ENCODE measurements at regions not wholly inside any gene's neighbourhood (a gene's known extent, or its start where the extent isn't known, plus 50 kb on each side); places are given as distances from the start of the nearest gene placed in this dataset.

GRCh38 chr2:18464913-18465312, 95.5 kb downstream of the RDH14 start:
- no peak for DNase-seq

GRCh38 chr2:18456026-18456425, 104.4 kb downstream of the RDH14 start:
- DNase-seq, result no peak

GRCh38 chr2:18455236-18455862, 105.1 kb downstream of the RDH14 start:
- DNase-seq, result no peak

GRCh38 chr2:18454692-18455235, 105.7 kb downstream of the RDH14 start:
- DNase-seq, result no peak

DNA sequence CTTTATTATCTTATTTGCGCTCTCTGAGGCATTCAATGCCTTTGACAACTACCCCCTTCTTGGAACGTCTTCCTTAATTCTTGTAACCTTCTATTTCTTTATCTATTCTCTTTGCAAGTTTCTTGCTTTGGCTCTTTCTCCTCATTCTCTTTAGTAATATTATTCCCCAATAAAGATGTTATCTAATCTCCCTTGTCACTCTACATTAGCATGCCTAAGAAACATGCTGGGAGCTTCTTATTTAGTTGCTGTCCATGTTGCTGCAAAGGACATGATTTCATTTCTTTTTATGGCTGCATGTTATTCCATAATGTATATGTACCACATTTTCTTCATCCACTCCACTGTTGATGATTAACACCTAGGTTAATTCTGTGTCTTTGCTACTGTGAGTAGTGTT, 113.7 kb downstream of the RDH14 start:
- DNase-seq, result no peak

DNA sequence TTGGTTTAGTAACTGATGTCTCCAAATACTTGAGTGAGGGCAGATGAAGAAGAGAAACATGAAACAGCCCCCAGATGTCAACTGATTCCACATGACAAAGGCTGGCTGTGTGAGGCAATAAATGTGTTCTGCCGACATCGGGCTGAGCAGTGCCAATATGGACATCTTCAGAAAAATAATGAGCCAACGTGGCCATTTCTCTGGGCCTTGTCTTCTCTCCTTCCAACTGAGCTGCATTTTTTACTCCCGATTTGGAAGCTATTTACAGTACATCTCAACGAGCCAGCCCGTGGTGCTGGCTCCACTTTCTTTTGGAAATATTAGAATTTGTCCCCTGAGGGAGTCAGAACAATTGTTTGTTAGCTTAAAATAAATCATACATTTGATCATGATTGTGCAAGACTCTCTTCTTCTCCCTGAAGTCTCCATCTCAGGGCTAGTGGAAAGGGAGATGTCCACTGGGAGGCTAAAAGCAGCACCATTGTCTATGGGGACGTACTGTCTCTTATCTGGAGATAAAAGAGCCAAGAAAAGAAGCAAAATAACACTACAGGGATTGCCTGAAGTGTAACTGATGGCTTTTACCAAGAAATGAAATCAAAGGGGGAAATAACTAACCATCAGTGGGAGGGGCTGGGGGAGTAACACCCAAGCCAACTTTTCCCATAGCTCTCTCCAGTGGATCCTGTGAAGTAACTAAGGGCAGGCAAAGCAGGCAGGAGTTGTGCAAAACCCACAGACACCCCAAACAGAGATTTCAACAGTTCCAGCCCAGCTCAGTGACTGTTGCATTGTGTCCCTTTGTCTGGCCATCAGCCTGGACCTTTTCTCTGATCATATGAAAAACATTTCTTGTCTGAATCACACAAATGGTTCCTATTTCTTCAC, 114.8 kb downstream of the RDH14 start:
- no peak for DNase-seq

DNA sequence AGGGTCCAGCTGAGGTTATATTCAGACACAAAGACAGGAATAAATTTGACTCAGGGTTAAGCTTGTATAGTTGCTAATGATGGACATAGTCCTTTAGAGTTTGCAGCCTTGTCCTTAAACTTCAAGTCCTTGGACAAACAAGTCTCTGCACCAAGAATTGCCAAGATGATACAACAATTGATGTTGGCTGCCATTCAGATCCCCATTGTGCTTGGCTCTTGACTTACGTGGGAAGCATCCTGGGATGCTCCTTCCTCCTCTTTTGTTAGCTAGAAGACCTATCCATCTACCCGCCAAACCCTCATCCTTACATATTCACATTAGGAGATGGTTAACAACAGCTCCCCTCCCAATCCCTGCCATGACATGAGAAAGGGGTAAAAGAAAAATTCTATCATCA, 115.6 kb downstream of the RDH14 start:
- DNase-seq, result no peak

GRCh38 chr2:18441583-18441982, 118.9 kb downstream of the RDH14 start:
- no peak for DNase-seq

DNA sequence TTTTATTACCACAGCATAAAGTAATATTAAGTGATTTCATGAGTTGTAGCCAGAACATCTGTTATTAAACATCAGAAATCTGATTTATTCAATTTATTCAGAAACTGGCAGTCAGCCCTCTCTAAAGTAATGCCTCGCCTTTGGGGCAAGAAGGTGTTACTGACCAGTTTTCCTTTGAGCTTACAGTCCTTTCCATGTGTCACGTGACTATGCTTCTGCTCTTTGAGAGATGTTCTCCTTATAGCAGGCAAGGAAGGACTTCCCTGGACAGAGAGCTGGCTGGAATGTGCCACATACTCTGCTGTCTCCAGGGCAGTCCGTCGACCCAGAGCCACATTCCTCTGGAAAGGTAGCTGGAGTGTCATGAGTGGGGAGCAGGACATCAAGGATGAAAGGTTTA, 119.7 kb downstream of the RDH14 start:
- DNase-seq, result no peak

- DNase-seq, result no peak
Observed at GRCh38 chr2:18440141-18440661, 120.3 kb downstream of the RDH14 start.

DNA sequence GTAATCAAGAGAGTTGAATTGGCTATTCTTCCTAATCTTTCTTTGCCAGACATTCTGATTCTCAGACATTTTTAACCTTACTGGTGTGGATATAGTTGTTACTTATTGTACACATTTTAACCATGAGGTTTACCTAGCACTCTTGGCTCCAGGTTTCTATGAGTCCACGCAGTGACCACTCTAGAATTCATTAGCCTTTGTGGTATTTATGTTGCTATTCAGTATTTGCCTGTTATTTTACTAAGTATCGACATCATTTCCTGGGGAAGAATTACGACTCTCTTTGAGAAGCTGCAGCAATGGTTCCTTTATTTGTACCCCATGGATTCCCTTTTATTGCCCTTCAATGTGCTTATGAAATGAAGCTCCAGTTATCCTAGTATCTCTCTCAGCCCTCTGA, 120.7 kb downstream of the RDH14 start:
- DNase-seq, result no peak

GRCh38 chr2:18437909-18438308, 122.5 kb downstream of the RDH14 start:
- DNase-seq, result no peak

DNA sequence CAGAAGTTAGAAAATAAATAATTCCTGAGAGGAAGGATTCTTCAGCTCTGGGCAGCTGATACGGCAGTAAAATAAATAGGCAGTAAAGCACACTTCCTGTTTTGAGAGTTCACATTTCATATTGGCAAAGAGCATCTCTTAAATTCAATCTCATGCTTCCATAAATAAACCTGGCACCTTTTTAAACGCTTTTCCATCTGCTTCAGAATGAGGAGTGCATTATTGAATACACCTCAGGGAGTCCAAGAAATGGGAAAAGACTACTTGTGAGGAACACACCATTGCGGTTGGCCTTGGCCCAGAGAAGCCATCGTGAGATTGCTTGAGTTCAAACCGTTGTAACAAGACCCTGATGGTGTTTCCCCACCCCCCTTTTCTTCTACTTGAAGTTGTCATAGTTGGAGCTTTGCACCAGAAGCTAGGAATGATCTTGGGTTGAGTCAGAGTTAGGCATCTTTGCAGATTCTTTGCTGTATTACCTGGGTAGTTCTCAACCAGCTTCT, 123.9 kb downstream of the RDH14 start:
- DNase-seq, result no peak

DNA sequence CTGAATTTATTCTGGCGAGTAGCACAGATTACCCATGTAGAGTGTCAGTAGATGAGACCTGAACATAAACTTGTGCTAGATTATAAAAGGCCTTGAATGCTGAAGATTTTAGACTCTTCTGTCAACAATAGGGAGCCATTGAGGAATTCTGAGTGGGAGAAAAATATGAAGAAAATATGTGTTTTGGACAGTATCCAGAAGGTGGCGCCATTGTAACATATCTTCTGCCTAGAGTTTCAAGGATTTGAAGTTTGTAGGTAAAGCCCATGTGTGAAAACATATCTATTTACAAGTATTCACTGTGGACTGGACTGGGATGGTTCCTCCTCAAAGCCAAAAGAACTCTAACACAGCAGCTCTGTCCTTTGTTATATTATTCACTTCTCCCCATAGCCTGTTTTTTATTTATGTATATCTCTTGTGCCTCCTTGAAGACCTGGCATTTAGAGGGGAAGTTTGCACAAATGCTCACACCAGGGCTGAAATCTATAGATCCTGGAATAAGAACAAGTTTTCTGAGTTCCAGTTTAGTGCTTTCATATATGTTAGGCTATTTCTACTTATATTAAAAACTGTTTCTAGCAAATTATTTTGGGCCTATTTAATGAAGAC, 124.9 kb downstream of the RDH14 start:
- DNase-seq, result no peak

- no peak for DNase-seq
Observed at GRCh38 chr2:18433872-18434271, 126.6 kb downstream of the RDH14 start.

DNA sequence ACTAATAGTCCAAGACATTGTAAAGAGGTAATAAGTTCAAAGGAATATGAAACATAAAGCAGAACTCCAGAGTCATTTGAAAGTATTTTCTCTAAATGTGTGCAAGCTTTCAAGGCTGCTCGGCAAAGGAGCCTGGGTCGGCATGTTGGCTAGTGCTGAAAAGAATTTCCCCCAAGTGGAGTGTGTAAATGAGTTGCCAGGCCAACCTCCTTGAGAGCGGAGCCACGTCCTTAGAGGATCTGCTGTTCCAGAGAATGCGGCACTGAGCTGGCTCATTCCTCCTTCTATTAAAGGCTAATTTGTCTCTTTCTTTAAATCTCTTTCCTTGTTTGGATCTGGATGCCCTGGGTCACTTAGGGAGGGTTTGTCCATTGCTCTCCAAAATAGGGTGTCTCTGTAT, 127.5 kb downstream of the RDH14 start:
- DNase-seq, result no peak

- DNase-seq, result no peak
Observed at GRCh38 chr2:18430996-18431748, 129.3 kb downstream of the RDH14 start.

GRCh38 chr2:18428516-18428915, 131.9 kb downstream of the RDH14 start:
- no peak for DNase-seq

GRCh38 chr2:18427762-18428161, 132.7 kb downstream of the RDH14 start:
- no peak for DNase-seq

GRCh38 chr2:18426174-18426573, 134.3 kb downstream of the RDH14 start:
- no peak for DNase-seq

- no peak for DNase-seq
Observed at GRCh38 chr2:18425210-18425703, 135.2 kb downstream of the RDH14 start.

GRCh38 chr2:18423636-18424035, 136.8 kb downstream of the RDH14 start:
- no peak for DNase-seq
